HepG2 (cell line): ENCODE measurements at regions not wholly inside any gene's neighbourhood (a gene's known extent, or its start where the extent isn't known, plus 50 kb on each side); places are given as distances from the start of the nearest gene placed in this dataset.

Source experiments
- ATAC-seq: fragments of 200-7000 bp; cut with Tn5 transposase; 3 replicates; pipeline ENCODE4 v1.9.1; 2020; ENCODE audit warnings: mild to moderate bottlenecking, moderate library complexity
- BruUV-seq: library from RNA; stranded (reverse); fragments of 400-500 nt; replicated peaks from 2 replicates; lab custom pipeline; 2021; lab: Mats Ljungman, UMichigan
- CTCF ChIA-PET: fragments of 300-600 bp; formaldehyde crosslinking; extraction: SDS; loops from one replicate; lab custom pipeline; 2021; ENCODE audit warnings: low total read pairs, inconsistent platforms, low intra/inter-chr PET ratio; lab: Yijun Ruan, JAX
- POLR2A ChIA-PET: fragments of 350-600 bp; sonication (Branson Sonifier 250); formaldehyde crosslinking; loops from one replicate; lab custom pipeline; 2020; ENCODE audit warnings: antibody characterized with exemption, inconsistent platforms; lab: Yijun Ruan, JAX
- DNase-seq: peaks from one replicate; pipeline ENCODE4 v3.0.0-alpha.2; 2015; ENCODE audit warnings: low spot score
- FAIRE-seq: peaks from 3 replicates; lab custom pipeline; 2011; peaks lifted over from hg19 to GRCh38; lab: Jason Lieb, UNC
- H2AFZ ChIP-seq: one replicate; pipeline ENCODE4 v1.6.1; 2011; ENCODE audit warnings: low read length, inconsistent platforms
- H3K27ac ChIP-seq: fragments of 300-600 bp; 3 replicates; pipeline ENCODE4 v1.8.0; 2011; ENCODE audit warnings: mixed run types, mild to moderate bottlenecking, mixed read lengths, low read length, inconsistent platforms; ENCODE audit not compliant: insufficient read depth; ENCODE audit errors: extremely low read length
- H3K27me3 ChIP-seq, 2 experiments: fragments of 200-600 bp in 1 of 2; 2 replicates in 1 of 2; 3 replicates in 1 of 2; pipeline versions ENCODE4 v1.6.0 to v1.8.0; 2011; ENCODE audit warnings: low read length in 2 of 2, mild to moderate bottlenecking in 2 of 2, moderate library complexity in 2 of 2, inconsistent platforms in 1 of 2; ENCODE audit not compliant: insufficient read depth in 2 of 2, control insufficient read depth in 1 of 2
- H3K36me3 ChIP-seq, 2 experiments: fragments of 200-600 bp in 1 of 2; replicated peaks in 1 of 2; 2 replicates in 1 of 2; 3 replicates in 1 of 2; pipeline versions ENCODE4 v1.5.1 to v1.8.0; 2011; ENCODE audit warnings: low read length in 2 of 2, inconsistent platforms in 1 of 2; ENCODE audit not compliant: insufficient read depth in 2 of 2, control insufficient read depth in 1 of 2
- H3K4me1 ChIP-seq: 2 replicates; pipeline ENCODE4 v1.5.1; 2012; ENCODE audit warnings: low read length, inconsistent platforms; ENCODE audit not compliant: insufficient read depth
- H3K4me2 ChIP-seq: 2 replicates; pipeline ENCODE4 v1.6.0; 2011; ENCODE audit warnings: low read depth, low read length, inconsistent platforms
- H3K4me3 ChIP-seq, 3 experiments: fragments of 200-600 bp in 1 of 3; sonication (generic), shearing (Covaris generic) in 1 of 3; replicated peaks in 1 of 3; 2 replicates each; pipeline ENCODE4 v1.5.1; 2011 to 2016; ENCODE audit warnings: low read length in 3 of 3, inconsistent platforms in 2 of 3, low read depth in 2 of 3, mild to moderate bottlenecking in 2 of 3, control low read depth in 1 of 3, mixed read lengths in 1 of 3; ENCODE audit not compliant: insufficient read depth in 1 of 3
- H3K79me2 ChIP-seq: one replicate; pipeline ENCODE4 v1.6.1; 2011; ENCODE audit warnings: low read length, inconsistent platforms; ENCODE audit not compliant: insufficient read depth
- H3K9ac ChIP-seq: 2 replicates; pipeline ENCODE4 v1.6.0; 2011; ENCODE audit warnings: mild to moderate bottlenecking, low read depth, low read length, inconsistent platforms; ENCODE audit not compliant: insufficient read depth
- H3K9me3 ChIP-seq: 2 replicates; pipeline ENCODE4 v1.5.1; 2012; ENCODE audit warnings: mild to moderate bottlenecking, low read length
- H4K20me1 ChIP-seq: 2 replicates; pipeline ENCODE4 v1.6.0; 2011; ENCODE audit warnings: inconsistent platforms, mild to moderate bottlenecking, low read length, moderate library complexity; ENCODE audit not compliant: insufficient read depth
- CENPT ChIP-seq: sonication (generic); formaldehyde crosslinking; IDR thresholded peaks from 2 replicates; pipeline ENCODE4 v1.8.0; 2022; ENCODE audit warnings: low read depth, mild to moderate bottlenecking, moderate library complexity, missing genetic modification reagents
- HHEX ChIP-seq: IDR thresholded peaks from 2 replicates; pipeline ENCODE4 v1.6.1; 2016; ENCODE audit warnings: control low read depth
- HMG20A ChIP-seq: IDR thresholded peaks from 2 replicates; pipeline ENCODE4 v1.6.1; 2016; ENCODE audit warnings: borderline replicate concordance
- POGK ChIP-seq: sonication (generic); formaldehyde crosslinking; conservative IDR thresholded peaks from 2 replicates; pipeline ENCODE4 v1.8.0; 2022; ENCODE audit warnings: mild to moderate bottlenecking, moderate library complexity, missing genetic modification reagents
- SMC3 ChIP-seq: IDR thresholded peaks from 2 replicates; pipeline ENCODE4 v1.6.1; 2011; ENCODE audit warnings: low read length, improper control_type of control experiment
- TBL1XR1 ChIP-seq: fragments of 150-350 bp; IDR thresholded peaks from 2 replicates; pipeline ENCODE4 v1.6.1; 2014; ENCODE audit warnings: borderline replicate concordance, low read length; ENCODE audit not compliant: partially characterized antibody
- ZKSCAN8 ChIP-seq: IDR thresholded peaks from 2 replicates; pipeline ENCODE4 v1.6.1; 2016; ENCODE audit warnings: borderline replicate concordance, missing genetic modification reagents, missing compliant biosample characterization
- ZNF629 ChIP-seq: sonication (generic); formaldehyde crosslinking; conservative IDR thresholded peaks from 2 replicates; pipeline ENCODE4 v1.5.0; 2020; ENCODE audit warnings: missing genetic modification reagents
- WGBS: methylation state at CpG from one replicate; pipeline ENCODE4 v1.1.6; 2017; ENCODE audit warnings: low lambda C conversion rate; 5-methylcytosine and 5-hydroxymethylcytosine counted together
- in situ Hi-C: cut with HindIII; loops from 2 replicates; pipeline ENCODE4 v1.10.0; 2017; ENCODE audit warnings: low pct_unique_long_range_greater_than_20kb; ENCODE audit not compliant: extremely low pct_ligation_motif_present
- intact Hi-C: fragments of 100-400 bp; cut with micrococcal nuclease; formaldehyde crosslinking; loops from one replicate; pipeline ENCODE4 v1.10.0; 2022; ENCODE audit not compliant: unreplicated experiment

DNA sequence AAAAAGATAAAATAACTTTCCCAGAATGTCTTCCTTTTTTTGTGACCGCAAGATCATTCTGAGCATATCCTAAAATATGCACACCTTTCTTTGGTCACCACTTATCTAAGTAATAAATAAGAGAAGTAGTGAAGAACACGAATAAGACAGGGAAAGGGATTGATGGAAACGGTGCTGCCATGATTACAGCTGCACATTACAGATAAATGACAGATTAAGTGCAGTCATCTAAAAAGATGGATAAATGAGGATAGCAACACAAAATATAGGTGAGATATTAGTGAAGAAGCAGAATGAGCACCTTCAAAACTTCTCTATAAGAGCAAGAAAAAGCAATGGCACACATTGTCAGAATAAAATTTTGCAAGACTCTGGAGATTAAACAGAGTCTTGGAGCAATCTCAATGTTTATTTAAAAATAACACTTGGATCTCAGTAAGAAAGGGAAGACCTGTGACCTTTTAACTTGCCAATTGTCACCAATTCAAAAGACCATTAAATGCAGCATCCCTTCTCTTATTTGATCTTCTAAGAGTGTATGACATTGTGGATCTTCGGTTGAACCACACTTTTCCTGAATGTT lies 567.1 kb downstream of the KCNJ2 start:
- H3K4me1 ChIP-seq, result no peaks in the 10 kb centered on the region
- no peak overlapping the region for H3K9ac ChIP-seq
- H2AFZ ChIP-seq, result no peak overlapping the region
- no TSS peak for BruUV-seq
- H3K36me3 ChIP-seq, result no peaks in the 10 kb centered on the region
- H4K20me1 ChIP-seq, result no peaks in the 10 kb centered on the region
- intact Hi-C loops, result no loop called here
- FAIRE-seq, result no peak
- H3K79me2 ChIP-seq, result no peaks in the 10 kb centered on the region
- POLR2A ChIA-PET, result no interaction called here
- 1% methylated on average over 4 of the region's 4 CpGs for WGBS
- TF ChIP-seq HHEX (CRISPR knock-in tag), result no peak
- no peak for TF ChIP-seq TBL1XR1
- no peak for TF ChIP-seq SMC3
- TF ChIP-seq POGK (CRISPR knock-in tag), result no peak
- TF ChIP-seq HMG20A (CRISPR knock-in tag), result no peak
- no peak for TF ChIP-seq CENPT
- no peak for TF ChIP-seq ZKSCAN8 (CRISPR knock-in tag)
- no peak for TF ChIP-seq ZNF629 (CRISPR knock-in tag)
- TF ChIP-seq, all 625 proteins: peak for 0
- Histone ChIP-seq H3K27me3 (no peaks in the 10 kb centered on the region), H3K9me3 (no peaks in the 10 kb centered on the region), H3K27ac (no peak overlapping the region), H3K4me3 (no peak overlapping the region), H3K4me2 (no peak overlapping the region)
- DNase-seq, result no peak
- in situ Hi-C loops, result no loop called here
- ATAC-seq, result no peak
- CTCF ChIA-PET, result no interaction called here
